ENCODE measurements at regions not wholly inside any gene's neighbourhood (a gene's known extent, or its start where the extent isn't known, plus 50 kb on each side); places are given as distances from the start of the nearest gene placed in this dataset.

GRCh38 chr1:102470767-102471166 lies 474.0 kb upstream of the OLFM3 start:
- FAIRE-seq (no peak), DNase-seq (ENCODE audit: low read depth, low spot score) (no peak)
- Histone ChIP-seq H3K4me3 (ENCODE audit: control insufficient read depth in 2 of 3, extremely low read depth in 1 of 3, insufficient read depth in 2 of 3, low read depth in 1 of 3, low read length in 3 of 3) (no peak overlapping the region), H3K9me1 (ENCODE audit: control insufficient read depth, extremely low read depth, insufficient read depth, low read length) (no peaks in the 10 kb centered on the region), H3K9ac (ENCODE audit: control insufficient read depth, extremely low read depth, insufficient read depth, low read length) (no peak overlapping the region), H3K27ac (ENCODE audit: control insufficient read depth, insufficient read depth, low read length) (no peak overlapping the region), H3K4me1 (ENCODE audit: control insufficient read depth, extremely low read depth, insufficient read depth, low read length) (no peaks in the 10 kb centered on the region), H3K36me3 (ENCODE audit: control insufficient read depth in 2 of 2, extremely low read depth in 1 of 2, insufficient read depth in 2 of 2, low read length in 2 of 2) (no peaks in the 10 kb centered on the region), H3K4me2 (ENCODE audit: control insufficient read depth, extremely low read depth, insufficient read depth, low read depth, low read length) (no peak overlapping the region), H2AFZ (ENCODE audit: control insufficient read depth, low read length) (no peak overlapping the region), H3K79me2 (ENCODE audit: control insufficient read depth, insufficient read depth, low read length) (no peaks in the 10 kb centered on the region), H4K20me1 (ENCODE audit: control insufficient read depth, extremely low read depth, insufficient read depth, low read length) (no peaks in the 10 kb centered on the region), H3K9me3 (ENCODE audit: control insufficient read depth, low read depth, low read length) (peaks cover 2% of the 10 kb centered on the region), H3K27me3 (ENCODE audit: control insufficient read depth, extremely low read depth, insufficient read depth, low read length) (no peaks in the 10 kb centered on the region)
- dilution Hi-C loops (cut with MboI; ENCODE audit: extremely low pct_ligation_motif_present, low sequenced_read_pairs), result no loop called here
- TF ChIP-seq CTCF (optimal IDR thresholded peaks at IDR 0.05 in 1 of 3, IDR thresholded peaks at IDR 0.05 in 1 of 3, conservative IDR thresholded peaks at IDR 0.05 in 1 of 3; ENCODE audit: extremely low read depth in 1 of 3, insufficient read depth in 2 of 3, low read length in 3 of 3) (no peak), EZH2 (IDR thresholded peaks at IDR 0.05; ENCODE audit: low read length) (no peak)

GRCh38 chr1:102466487-102466886 lies 469.8 kb upstream of the OLFM3 start:
- H3K36me3 ChIP-seq (ENCODE audit: control insufficient read depth in 2 of 2, extremely low read depth in 1 of 2, insufficient read depth in 2 of 2, low read length in 2 of 2), result no peaks in the 10 kb centered on the region
- H3K27ac ChIP-seq (ENCODE audit: control insufficient read depth, insufficient read depth, low read length), result no peak overlapping the region
- no peaks in the 10 kb centered on the region for H3K4me1 ChIP-seq (ENCODE audit: control insufficient read depth, extremely low read depth, insufficient read depth, low read length)
- FAIRE-seq, result no peak
- no peaks in the 10 kb centered on the region for H3K79me2 ChIP-seq (ENCODE audit: control insufficient read depth, insufficient read depth, low read length)
- TF ChIP-seq EZH2 (IDR thresholded peaks at IDR 0.05; ENCODE audit: low read length) (no peak), CTCF (optimal IDR thresholded peaks at IDR 0.05 in 1 of 3, IDR thresholded peaks at IDR 0.05 in 1 of 3, conservative IDR thresholded peaks at IDR 0.05 in 1 of 3; ENCODE audit: extremely low read depth in 1 of 3, insufficient read depth in 2 of 3, low read length in 3 of 3) (no peak)
- no peak overlapping the region for H3K4me2 ChIP-seq (ENCODE audit: control insufficient read depth, extremely low read depth, insufficient read depth, low read depth, low read length)
- DNase-seq (ENCODE audit: low read depth, low spot score), result no peak
- dilution Hi-C loops (cut with MboI; ENCODE audit: extremely low pct_ligation_motif_present, low sequenced_read_pairs), result no loop called here
- H4K20me1 ChIP-seq (ENCODE audit: control insufficient read depth, extremely low read depth, insufficient read depth, low read length), result no peaks in the 10 kb centered on the region
- no peak overlapping the region for H3K9ac ChIP-seq (ENCODE audit: control insufficient read depth, extremely low read depth, insufficient read depth, low read length)
- no peaks in the 10 kb centered on the region for H3K9me1 ChIP-seq (ENCODE audit: control insufficient read depth, extremely low read depth, insufficient read depth, low read length)
- no peak overlapping the region for H2AFZ ChIP-seq (ENCODE audit: control insufficient read depth, low read length)
- H3K9me3 ChIP-seq (ENCODE audit: control insufficient read depth, low read depth, low read length), result peaks cover 2% of the 10 kb centered on the region
- no peaks in the 10 kb centered on the region for H3K27me3 ChIP-seq (ENCODE audit: control insufficient read depth, extremely low read depth, insufficient read depth, low read length)
- no peak overlapping the region for H3K4me3 ChIP-seq (ENCODE audit: control insufficient read depth in 2 of 3, extremely low read depth in 1 of 3, insufficient read depth in 2 of 3, low read depth in 1 of 3, low read length in 3 of 3)

All from keratinocyte (primary cell).